Adipocyte (in vitro differentiated cells): ENCODE measurements at regions not wholly inside any gene's neighbourhood (a gene's known extent, or its start where the extent isn't known, plus 50 kb on each side); places are given as distances from the start of the nearest gene placed in this dataset.

Experiments used
- DNase-seq: peaks from one replicate; pipeline ENCODE4 v3.0.0-alpha.2; 2015; ENCODE audit warnings: low read depth
- H3K27me3 ChIP-seq: replicated peaks from 2 replicates; pipeline ENCODE4 v1.7.0; 2013; ENCODE audit warnings: mild to moderate bottlenecking, low read length, moderate library complexity; ENCODE audit not compliant: control insufficient read depth, insufficient read depth
- H3K36me3 ChIP-seq: 2 replicates; pipeline ENCODE4 v1.7.0; 2013; ENCODE audit warnings: low read length, mild to moderate bottlenecking, moderate library complexity; ENCODE audit not compliant: control insufficient read depth, insufficient read depth, severe bottlenecking
- H3K4me1 ChIP-seq: 2 replicates; pipeline ENCODE4 v1.7.0; 2013; ENCODE audit warnings: mild to moderate bottlenecking, low read length, moderate library complexity; ENCODE audit not compliant: control insufficient read depth, insufficient read depth
- H3K4me3 ChIP-seq: 2 replicates; pipeline ENCODE4 v1.7.0; 2013; ENCODE audit warnings: mild to moderate bottlenecking, low read length, moderate library complexity
- H3K9ac ChIP-seq: 2 replicates; pipeline ENCODE4 v1.7.0; 2013; ENCODE audit warnings: mild to moderate bottlenecking, low read length, moderate library complexity
- H3K9me3 ChIP-seq: 2 replicates; pipeline ENCODE4 v1.7.0; 2013; ENCODE audit warnings: mild to moderate bottlenecking, low read length, moderate library complexity; ENCODE audit not compliant: control insufficient read depth

- Histone ChIP-seq H3K4me1 (peaks cover 44% of the 10 kb centered on the region), H3K9ac (no peak overlapping the region), H3K36me3 (no peaks in the 10 kb centered on the region), H3K27me3 (no peaks in the 10 kb centered on the region), H3K9me3 (no peaks in the 10 kb centered on the region), H3K4me3 (no peak overlapping the region)
- DNase-seq = no peak
Measured at GRCh38 chr2:236968880-236969534, 116.7 kb upstream of the COPS8 start.

GRCh38 chr2:236969767-236970655 lies 115.7 kb upstream of the COPS8 start:
- H3K4me3 ChIP-seq = no peak overlapping the region
- no peaks in the 10 kb centered on the region for H3K36me3 ChIP-seq
- no peak overlapping the region for H3K9ac ChIP-seq
- no peaks in the 10 kb centered on the region for H3K27me3 ChIP-seq
- H3K9me3 ChIP-seq = no peaks in the 10 kb centered on the region
- peaks cover 34% of the 10 kb centered on the region for H3K4me1 ChIP-seq
- no peak for DNase-seq

GRCh38 chr2:236970656-236971010 lies 115.1 kb upstream of the COPS8 start:
- H3K27me3 ChIP-seq = no peaks in the 10 kb centered on the region
- DNase-seq = peak; percentile 54
- H3K4me3 ChIP-seq = no peak overlapping the region
- no peak overlapping the region for H3K9ac ChIP-seq
- H3K9me3 ChIP-seq = no peaks in the 10 kb centered on the region
- peaks cover 34% of the 10 kb centered on the region for H3K4me1 ChIP-seq
- H3K36me3 ChIP-seq = no peaks in the 10 kb centered on the region

DNA sequence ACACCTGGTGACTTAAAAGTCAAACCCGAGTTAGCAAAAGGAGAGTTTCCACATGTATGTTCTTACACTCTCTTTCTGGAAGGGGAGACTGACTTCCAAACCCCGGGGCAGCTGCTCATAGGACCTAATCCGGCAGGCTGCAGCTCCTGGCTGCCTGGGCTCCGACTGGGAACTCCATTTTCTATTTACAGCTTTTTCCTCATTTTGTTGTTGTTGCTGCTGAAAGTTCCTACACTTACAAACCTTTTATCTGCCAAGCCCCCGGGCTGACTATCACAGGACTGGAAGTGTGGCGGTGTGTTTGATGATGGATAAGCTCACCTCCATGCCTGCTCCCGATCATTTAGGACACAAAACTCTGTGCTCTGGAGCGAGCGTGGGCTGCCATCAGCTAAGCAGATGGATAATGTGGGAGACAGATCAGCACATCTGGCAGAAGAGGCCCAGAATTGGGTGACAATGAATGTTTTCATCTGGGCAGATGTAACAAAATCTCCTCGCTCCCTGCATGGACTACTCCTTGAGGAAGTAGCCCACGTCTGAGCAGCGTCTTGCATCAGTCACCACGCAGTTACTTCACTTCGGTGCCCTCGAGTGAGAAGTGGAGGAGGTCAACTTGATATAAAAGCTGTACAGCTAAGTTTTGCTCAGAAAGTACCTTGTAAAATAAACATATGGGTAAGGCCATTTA lies 114.4 kb upstream of the COPS8 start:
- no peak overlapping the region for H3K9ac ChIP-seq
- H3K4me1 ChIP-seq = peaks cover 38% of the 10 kb centered on the region
- no peaks in the 10 kb centered on the region for H3K9me3 ChIP-seq
- no peak for DNase-seq
- H3K27me3 ChIP-seq = no peaks in the 10 kb centered on the region
- no peak overlapping the region for H3K4me3 ChIP-seq
- H3K36me3 ChIP-seq = no peaks in the 10 kb centered on the region

DNA sequence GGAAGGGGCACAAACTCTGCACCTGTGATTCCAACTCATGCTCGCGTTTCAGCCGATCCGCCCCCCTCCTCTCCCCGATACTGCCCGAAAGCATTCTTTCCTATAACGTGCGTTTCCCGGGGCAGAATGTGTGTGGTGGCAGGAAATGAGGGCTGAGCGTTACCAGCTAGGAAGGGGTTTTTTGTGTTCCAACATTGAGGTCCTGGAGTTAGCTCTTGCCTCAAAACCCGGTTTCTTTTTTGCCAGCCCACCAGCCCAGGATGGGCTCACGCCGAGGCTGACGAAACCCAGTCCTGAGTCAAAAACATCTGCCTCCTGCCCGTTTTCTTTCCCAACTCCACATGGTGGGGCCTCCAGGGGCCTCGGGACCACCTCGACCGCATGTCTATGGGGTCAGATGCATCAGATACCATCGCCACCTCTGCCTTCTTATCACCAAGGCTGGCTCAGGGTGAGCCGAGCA lies 113.7 kb upstream of the COPS8 start:
- H3K4me1 ChIP-seq = peaks cover 44% of the 10 kb centered on the region

GRCh38 chr2:236972491-236973342 lies 113.0 kb upstream of the COPS8 start:
- H3K9ac ChIP-seq = no peak overlapping the region
- no peaks in the 10 kb centered on the region for H3K27me3 ChIP-seq
- H3K4me1 ChIP-seq = peaks cover 49% of the 10 kb centered on the region
- H3K4me3 ChIP-seq = peak overlapping the region; percentile 37
- H3K9me3 ChIP-seq = no peaks in the 10 kb centered on the region
- peak; percentile 89 for DNase-seq
- H3K36me3 ChIP-seq = no peaks in the 10 kb centered on the region

More for the DNA sequence above, 113.7 kb upstream of the COPS8 start:
- no peaks in the 10 kb centered on the region for H3K9me3 ChIP-seq
- no peaks in the 10 kb centered on the region for H3K36me3 ChIP-seq
- no peaks in the 10 kb centered on the region for H3K27me3 ChIP-seq
- DNase-seq = no peak
- no peak overlapping the region for H3K9ac ChIP-seq
- no peak overlapping the region for H3K4me3 ChIP-seq

GRCh38 chr2:236973343-236973980 lies 112.2 kb upstream of the COPS8 start:
- peak overlapping the region; percentile 37 for H3K4me3 ChIP-seq
- H3K9me3 ChIP-seq = no peaks in the 10 kb centered on the region
- H3K27me3 ChIP-seq = no peaks in the 10 kb centered on the region
- DNase-seq = no peak
- peaks cover 49% of the 10 kb centered on the region for H3K4me1 ChIP-seq
- H3K9ac ChIP-seq = no peak overlapping the region
- H3K36me3 ChIP-seq = no peaks in the 10 kb centered on the region

DNA sequence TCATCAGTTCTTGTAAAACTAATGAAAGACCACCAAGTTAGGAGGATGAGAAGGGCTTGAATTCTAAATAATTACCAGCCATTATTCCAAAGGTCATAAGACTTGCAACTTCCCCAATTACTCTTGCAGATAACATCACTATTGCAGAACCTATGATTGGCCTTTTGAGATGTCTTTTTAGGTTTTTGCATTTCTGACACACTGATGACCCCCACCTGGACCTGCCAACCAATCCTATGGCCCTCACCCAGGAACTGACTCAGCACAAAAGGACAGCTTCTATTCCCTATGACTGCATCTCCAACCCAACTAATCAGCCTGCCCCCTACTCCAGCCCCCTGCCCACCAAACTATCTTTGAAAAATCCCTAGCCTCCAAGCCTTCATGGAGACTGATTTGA lies 111.5 kb upstream of the COPS8 start:
- no peak for DNase-seq
- H3K9ac ChIP-seq = no peak overlapping the region

DNA sequence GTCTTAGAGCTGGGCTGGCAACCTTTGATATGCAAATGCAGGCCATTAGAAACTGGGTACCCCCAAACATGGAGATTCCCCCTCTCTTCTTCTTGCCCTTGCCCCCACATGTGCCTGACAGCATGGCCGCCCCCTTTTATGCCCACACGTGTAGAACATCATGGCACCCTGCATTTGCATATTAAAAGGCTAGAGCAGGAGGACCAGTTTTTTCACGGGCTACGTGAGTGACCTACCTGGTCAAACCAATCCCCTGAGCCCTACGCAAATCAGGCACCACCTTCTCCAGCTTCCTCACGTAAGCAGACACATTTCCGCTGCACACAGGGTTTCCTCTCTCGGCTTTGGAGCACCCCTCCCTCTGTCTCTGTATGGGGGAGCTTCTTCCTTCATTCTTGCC lies 110.9 kb upstream of the COPS8 start:
- no peak for DNase-seq
- Histone ChIP-seq H3K27me3 (no peaks in the 10 kb centered on the region), H3K36me3 (no peaks in the 10 kb centered on the region), H3K4me3 (no peak overlapping the region), H3K9ac (no peak overlapping the region), H3K4me1 (peaks cover 49% of the 10 kb centered on the region), H3K9me3 (no peaks in the 10 kb centered on the region)

More for the DNA sequence above, 111.5 kb upstream of the COPS8 start:
- H3K4me1 ChIP-seq = peaks cover 49% of the 10 kb centered on the region
- H3K4me3 ChIP-seq = no peak overlapping the region
- no peaks in the 10 kb centered on the region for H3K9me3 ChIP-seq
- H3K27me3 ChIP-seq = no peaks in the 10 kb centered on the region
- H3K36me3 ChIP-seq = no peaks in the 10 kb centered on the region

DNA sequence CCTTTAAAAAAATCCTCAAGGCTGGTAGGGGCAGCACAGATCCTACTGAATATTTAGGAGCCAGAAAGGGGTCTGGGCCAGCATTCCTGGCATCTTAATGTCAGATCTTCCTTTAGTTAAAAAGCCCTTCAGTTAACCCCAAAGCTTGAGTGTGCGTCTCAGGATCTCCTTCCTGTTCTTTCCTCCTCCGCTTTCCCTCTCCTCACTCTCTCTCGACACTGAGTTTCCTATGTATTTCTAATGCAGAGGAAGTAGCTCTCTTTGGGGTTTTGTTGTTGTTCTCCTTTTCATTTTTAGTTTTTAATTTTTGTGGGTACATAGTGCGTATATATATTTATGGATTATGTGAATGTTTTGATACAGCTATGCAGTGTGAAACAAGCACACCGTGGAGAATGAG lies 109.9 kb upstream of the COPS8 start:
- peaks cover 47% of the 10 kb centered on the region for H3K4me1 ChIP-seq
- DNase-seq = no peak
- no peaks in the 10 kb centered on the region for H3K27me3 ChIP-seq
- H3K36me3 ChIP-seq = no peaks in the 10 kb centered on the region
- no peak overlapping the region for H3K9ac ChIP-seq
- no peak overlapping the region for H3K4me3 ChIP-seq
- H3K9me3 ChIP-seq = no peaks in the 10 kb centered on the region
